ENCODE measurements at regions not wholly inside any gene's neighbourhood (a gene's known extent, or its start where the extent isn't known, plus 50 kb on each side); places are given as distances from the start of the nearest gene placed in this dataset.

GRCh38 chr6:43858161-43859153 lies 88.4 kb downstream of the VEGFA start:
- TF ChIP-seq POLR2AphosphoS5 (IDR thresholded peaks at IDR 0.05; ENCODE audit: low read depth), result no peak
- TF ChIP-seq, protein P1, sequence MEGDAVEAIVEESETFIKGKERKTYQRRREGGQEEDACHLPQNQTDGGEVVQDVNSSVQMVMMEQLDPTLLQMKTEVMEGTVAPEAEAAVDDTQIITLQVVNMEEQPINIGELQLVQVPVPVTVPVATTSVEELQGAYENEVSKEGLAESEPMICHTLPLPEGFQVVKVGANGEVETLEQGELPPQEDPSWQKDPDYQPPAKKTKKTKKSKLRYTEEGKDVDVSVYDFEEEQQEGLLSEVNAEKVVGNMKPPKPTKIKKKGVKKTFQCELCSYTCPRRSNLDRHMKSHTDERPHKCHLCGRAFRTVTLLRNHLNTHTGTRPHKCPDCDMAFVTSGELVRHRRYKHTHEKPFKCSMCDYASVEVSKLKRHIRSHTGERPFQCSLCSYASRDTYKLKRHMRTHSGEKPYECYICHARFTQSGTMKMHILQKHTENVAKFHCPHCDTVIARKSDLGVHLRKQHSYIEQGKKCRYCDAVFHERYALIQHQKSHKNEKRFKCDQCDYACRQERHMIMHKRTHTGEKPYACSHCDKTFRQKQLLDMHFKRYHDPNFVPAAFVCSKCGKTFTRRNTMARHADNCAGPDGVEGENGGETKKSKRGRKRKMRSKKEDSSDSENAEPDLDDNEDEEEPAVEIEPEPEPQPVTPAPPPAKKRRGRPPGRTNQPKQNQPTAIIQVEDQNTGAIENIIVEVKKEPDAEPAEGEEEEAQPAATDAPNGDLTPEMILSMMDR (IDR thresholded peaks at IDR 0.05; ENCODE audit: insufficient read depth, low read length), result no peak
- TF ChIP-seq SPI1 (IDR thresholded peaks at IDR 0.05; ENCODE audit: borderline replicate concordance, low read depth), result no peak
- TF ChIP-seq, protein P2, sequence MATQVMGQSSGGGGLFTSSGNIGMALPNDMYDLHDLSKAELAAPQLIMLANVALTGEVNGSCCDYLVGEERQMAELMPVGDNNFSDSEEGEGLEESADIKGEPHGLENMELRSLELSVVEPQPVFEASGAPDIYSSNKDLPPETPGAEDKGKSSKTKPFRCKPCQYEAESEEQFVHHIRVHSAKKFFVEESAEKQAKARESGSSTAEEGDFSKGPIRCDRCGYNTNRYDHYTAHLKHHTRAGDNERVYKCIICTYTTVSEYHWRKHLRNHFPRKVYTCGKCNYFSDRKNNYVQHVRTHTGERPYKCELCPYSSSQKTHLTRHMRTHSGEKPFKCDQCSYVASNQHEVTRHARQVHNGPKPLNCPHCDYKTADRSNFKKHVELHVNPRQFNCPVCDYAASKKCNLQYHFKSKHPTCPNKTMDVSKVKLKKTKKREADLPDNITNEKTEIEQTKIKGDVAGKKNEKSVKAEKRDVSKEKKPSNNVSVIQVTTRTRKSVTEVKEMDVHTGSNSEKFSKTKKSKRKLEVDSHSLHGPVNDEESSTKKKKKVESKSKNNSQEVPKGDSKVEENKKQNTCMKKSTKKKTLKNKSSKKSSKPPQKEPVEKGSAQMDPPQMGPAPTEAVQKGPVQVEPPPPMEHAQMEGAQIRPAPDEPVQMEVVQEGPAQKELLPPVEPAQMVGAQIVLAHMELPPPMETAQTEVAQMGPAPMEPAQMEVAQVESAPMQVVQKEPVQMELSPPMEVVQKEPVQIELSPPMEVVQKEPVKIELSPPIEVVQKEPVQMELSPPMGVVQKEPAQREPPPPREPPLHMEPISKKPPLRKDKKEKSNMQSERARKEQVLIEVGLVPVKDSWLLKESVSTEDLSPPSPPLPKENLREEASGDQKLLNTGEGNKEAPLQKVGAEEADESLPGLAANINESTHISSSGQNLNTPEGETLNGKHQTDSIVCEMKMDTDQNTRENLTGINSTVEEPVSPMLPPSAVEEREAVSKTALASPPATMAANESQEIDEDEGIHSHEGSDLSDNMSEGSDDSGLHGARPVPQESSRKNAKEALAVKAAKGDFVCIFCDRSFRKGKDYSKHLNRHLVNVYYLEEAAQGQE (IDR thresholded peaks at IDR 0.05; ENCODE audit: insufficient replicate concordance, low read depth), result no peak
- TF ChIP-seq GABPA (IDR thresholded peaks at IDR 0.05; ENCODE audit: low read depth), result no peak
